ENCODE measurements at regions not wholly inside any gene's neighbourhood (a gene's known extent, or its start where the extent isn't known, plus 50 kb on each side); places are given as distances from the start of the nearest gene placed in this dataset.

DNA sequence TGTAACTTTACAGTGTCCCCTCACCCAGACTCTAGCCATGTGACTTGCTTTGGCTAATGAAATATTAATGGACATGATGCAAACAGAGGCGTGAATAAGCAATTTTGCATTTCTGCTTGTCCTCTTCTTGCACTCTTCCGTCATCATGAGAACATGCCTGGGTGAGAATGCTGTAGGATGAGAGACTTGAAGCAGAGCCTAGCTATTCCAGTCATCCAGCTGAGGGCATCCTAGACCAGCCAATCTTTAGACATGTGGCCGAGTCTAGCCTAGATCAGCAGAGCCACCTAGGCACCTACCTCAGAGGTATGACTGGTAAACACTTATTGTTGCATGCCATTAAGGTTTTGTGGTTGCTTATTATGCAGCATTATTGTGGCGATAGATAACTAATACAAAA lies 450.5 kb upstream of the AZI2 start:
- peak; percentile 6 for DNase-seq (ENCODE audit: low read depth)

DNA sequence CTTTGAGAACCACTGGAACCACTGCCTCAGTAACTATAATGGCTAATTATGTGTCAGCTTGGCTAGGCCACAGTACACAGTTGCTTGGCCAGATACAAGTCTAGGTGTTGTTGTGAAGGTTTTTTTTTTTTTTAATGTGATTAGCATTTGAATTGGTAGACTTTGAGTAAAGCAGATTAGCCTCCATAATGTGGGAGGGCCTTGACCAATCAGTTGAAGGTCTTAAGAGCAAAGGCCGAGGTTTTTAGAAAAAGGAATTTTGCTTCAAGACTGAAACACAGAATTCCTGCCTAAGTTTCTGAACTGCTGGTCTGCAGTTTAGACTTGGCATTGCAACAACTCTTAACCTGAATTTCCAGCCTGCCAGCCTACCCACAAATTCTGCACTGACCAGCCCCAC lies 451.6 kb upstream of the AZI2 start:
- no peak for DNase-seq (ENCODE audit: low read depth)

DNA sequence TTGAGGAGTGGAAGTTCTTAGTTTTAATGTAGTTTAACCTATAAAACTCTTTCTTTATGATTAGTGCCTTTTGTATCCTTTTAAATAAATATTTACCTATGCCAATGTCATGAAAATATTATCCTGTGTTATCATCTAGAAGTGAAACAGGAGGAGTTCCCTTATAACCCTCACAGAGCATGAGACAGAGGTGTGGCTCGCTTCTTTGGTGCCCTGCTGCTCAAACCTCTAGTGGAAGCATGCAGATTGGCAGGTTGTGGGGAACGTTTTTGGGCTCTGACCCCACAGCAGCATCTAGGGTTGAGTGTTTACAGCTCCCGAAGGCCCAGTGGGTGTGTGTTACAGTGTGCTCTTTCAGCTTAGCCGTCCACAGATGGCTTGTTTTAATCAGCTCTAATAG lies 459.4 kb upstream of the AZI2 start:
- no peak for DNase-seq (ENCODE audit: low read depth)

DNA sequence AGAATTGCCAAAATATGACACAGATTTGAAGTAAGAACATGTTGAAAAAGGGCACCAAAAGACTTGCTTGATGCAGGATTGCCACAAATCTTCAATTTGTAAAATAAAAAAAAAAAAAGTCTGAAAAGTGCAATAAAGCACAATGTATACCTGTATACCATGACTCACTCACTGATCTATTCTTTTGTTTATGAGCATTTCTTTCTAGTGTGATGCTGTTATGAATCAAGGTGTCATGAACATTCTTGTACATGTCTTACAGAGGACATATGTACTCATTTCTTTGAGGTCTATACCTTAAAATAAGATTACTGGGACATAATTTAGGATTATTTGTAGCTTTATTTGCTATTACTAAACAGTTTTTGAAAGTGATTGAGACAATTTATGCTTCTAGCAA lies 464.9 kb upstream of the RBMS3 start:
- DNase-seq (ENCODE audit: low read depth), result no peak

DNA sequence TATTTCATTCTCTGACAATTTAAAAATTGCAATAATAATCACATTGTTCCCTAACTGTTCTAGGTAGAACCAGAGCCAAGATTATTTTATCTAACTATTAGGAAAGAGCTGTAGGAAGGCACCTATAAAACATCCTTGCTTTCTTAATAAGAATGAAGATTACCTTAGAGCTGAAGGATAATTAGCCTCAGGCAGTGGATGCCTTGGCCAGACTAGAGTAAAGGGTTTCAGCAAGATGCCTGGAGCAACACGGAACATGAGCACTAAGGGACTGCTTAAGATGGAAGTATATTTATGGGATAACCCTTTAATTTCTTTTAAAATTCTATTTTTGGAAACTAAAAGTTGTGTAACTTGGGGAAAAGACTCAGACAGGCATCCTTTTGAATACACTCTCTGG lies 456.6 kb upstream of the RBMS3 start:
- DNase-seq (ENCODE audit: low read depth), result no peak

DNA sequence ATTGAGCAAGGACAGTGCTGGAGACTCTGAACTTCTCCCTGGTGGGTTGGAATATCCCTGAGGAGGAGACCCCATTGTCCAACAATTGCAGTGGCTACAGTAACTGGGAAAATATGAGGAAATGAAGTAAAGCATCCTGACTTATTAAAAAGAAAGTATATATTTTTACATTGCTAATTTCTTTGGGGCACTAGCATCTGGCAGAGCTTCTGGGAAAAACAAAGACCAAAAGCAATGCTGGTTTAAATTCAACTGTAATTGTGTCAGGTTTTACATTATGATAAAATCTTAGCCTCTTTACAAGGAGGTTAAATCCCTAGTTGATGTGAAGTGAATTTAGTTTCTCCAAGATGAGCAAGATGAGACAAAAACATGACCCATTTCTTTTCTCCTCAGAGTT lies 454.0 kb upstream of the RBMS3 start:
- DNase-seq (ENCODE audit: low read depth), result no peak

DNA sequence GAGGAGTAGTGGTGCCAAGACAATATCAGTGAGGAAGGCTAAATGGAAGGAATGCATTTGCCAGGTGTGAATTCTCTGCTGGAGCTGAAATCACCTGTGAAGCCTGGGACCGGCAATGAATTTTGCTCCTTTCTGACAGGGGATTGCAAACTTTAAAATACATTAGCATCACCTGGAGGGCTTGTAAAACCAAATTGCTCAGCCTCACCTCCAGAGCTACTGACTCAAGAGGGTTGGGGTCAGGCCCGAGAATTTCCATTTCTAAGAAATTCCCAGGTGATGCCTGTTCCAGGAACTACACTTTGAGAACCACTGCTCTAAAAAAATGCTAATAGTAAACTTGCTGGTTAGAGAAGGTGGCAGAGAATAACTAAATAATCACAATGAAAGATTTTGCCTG lies 445.6 kb upstream of the RBMS3 start:
- no peak for DNase-seq (ENCODE audit: low read depth)

DNA sequence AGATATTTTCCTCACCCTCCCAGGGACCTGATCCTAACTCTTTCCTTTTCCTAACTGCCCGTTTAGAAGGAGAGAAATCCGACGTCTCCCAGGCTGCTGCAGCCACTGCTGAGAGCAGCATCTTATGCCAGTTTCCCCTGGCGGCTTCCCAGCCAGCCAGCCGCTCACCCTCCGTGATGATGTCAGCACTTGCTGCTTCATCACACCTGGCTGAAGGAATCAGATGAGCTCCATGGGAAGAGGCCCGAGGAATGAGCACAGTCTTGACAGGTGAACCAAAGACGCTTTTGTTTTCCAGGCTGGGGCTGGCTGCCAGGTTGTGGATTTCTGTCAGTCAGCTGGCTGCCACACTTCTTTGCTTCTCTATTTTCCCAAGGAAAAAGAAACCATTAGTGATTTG lies 445.1 kb upstream of the RBMS3 start:
- DNase-seq (ENCODE audit: low read depth), result peak; percentile 59

DNA sequence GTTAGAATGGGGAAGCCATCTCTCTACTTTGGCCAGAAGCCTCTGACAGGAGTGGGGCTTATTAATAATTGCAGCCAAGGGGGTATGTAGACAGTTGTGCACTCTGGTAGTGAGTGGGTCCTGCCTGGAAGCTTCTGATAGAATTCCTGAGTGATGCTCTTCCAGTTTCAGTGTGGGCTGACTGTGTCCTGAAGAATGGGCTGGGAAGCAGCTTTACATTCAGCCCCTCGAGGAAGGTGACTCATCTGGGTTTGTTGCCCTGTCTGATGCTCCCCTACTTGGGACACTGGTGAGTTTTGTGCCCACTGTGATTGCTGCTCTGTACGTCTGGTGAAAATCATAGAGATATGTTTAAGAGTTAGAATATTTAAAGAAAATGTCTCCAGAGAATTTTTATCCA lies 444.7 kb upstream of the RBMS3 start:
- no peak for DNase-seq (ENCODE audit: low read depth)

DNA sequence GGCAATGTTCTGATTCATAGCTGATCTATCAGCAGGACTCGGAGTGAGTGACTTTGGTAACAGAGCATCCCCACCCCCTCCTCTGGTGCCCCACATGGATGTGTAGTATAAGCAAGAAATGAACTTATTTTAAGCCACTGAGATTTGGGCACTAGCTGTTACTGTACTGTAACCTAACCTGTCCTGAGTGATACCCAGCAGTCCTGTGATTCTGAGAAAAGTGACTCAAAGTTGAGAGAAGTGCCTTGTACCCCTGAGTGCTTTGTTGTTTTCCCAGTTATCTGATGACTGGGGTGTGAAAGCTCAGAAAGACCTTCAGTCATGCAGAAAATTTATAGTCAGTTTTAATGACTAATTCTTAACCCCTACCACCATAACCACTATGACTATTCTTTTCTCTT lies 439.9 kb upstream of the RBMS3 start:
- DNase-seq (ENCODE audit: low read depth), result no peak

DNA sequence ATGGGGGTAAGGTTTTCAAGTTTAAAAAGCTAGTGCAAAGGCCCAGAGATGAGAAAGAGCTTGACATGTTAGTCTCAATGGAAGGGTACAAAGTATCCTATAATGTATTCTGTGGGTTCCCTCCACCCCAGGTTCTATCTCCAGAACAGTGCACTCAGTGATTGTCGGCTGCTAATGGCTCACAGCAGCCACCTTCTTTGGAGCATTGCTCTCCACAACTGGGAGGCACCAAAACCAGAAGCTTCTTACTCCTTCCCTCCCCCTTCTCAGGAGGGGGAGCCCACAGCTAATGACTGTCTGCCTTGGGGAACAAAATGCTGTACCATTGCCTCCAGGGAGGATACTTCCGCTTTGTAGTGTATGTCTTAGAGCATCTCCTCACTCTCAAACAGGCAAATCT lies 439.4 kb upstream of the RBMS3 start:
- no peak for DNase-seq (ENCODE audit: low read depth)

DNA sequence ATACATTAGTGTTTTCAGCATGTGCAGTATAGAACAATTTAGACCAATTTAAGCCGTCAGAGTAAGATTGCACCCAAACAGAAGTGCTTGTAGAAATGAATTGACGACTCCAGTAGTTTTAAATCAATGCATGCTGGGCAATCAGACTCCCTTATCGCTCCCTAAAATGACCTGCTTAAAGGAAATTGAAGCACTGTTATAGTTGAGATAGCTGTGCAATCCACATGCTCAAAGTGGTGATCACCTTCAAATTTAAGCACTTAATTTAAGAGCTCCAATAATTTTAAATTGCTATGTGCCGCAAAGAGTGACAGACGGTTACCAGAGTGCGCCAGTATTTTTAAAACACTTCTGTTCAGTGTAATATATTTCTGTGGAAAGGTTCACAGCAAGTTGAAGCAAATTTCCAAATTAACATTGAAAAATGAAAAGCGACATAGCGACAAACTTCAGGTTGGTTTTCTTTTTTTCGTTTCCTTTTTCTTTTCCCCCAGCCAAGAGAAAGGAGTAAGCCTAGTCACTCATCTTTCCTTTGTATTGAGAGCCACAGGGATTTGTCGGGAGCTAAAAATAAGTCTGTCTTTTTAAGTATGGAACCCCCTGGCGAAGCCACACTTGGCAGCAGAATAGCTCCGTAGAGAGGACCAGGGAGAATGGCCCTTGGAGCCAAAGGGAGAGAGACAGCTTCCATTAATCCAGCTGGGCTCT lies 436.4 kb upstream of the RBMS3 start:
- DNase-seq (ENCODE audit: low read depth), result peak; percentile 59

DNA sequence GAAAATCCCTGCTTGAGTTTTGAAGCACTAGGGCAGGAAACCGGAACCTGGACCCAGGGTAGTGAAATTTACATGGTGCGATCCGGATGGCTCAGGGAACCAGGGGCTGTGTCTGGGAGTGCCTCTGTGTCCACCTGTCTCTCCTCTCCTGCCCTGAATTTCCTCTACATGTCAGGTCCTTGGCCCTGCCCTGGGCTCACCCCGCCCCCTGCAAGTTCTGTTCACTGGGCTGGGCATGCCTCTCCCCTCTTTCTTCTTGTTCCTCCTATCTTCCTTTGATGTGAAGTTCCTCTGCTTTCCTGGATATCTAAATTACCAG lies 435.9 kb upstream of the RBMS3 start:
- no peak for DNase-seq (ENCODE audit: low read depth)

DNA sequence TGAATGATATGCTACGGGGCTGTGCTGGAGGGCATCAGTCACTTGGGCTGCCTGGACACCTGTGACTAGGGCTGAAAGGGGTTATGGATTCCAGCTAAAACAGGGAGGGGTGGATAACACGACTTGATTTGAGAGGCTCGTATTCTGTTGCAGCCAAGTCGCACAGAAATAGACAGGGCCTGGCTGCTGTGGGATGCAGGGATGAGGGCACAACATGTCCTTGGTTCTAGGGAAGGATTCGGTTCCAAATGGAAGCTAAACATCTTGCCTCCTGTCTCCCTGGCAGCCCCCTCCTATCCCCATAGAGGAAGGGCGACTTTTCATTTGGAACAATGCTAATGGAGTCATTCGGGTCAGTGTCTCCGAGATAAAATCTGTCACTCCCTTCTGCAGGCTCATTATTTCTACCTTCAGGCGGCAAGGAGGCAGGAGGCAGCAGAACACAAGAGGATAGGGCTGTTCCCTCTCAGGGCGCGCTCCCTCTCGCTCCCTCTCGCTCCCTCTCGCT lies 433.8 kb upstream of the RBMS3 start:
- DNase-seq (ENCODE audit: low read depth), result no peak

DNA sequence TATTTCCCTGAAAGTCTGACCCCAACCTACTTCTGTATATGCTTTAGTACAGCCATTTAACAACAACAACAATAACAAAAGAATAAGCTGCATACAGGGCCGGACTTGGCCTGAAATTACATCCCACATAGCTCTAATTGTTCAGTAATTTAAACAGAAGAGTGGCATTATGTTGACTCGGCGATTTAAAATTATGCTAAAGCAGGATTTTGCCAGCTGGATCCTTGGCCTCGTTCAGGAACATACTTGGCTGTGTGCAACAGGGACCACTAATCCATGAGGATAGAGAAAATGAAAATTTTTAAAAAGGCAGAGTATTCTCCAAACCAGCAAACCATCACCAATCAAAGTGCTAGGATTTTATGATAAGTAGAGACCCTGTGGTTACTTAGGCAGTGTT lies 433.1 kb upstream of the RBMS3 start:
- no peak for DNase-seq (ENCODE audit: low read depth)

DNA sequence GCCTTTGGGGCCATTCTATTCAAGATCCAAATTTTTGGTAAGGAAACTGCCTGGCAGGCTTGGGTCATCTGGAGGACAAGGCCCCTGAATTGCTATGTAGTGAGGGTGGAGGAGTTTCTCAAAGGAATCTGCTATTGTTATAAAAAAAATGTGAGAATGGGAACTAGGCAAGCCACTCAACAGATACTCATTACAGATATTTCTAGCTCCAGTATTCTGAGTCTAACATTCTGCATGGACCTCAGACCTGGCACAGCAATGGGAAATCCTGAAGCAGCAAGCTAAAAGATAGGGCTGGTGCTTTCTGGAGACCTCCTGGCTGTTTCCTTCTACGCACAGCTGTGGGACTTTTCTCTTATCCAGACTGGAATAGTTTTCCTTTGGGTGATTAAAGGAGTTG lies 430.7 kb upstream of the RBMS3 start:
- DNase-seq (ENCODE audit: low read depth), result peak; percentile 27

DNA sequence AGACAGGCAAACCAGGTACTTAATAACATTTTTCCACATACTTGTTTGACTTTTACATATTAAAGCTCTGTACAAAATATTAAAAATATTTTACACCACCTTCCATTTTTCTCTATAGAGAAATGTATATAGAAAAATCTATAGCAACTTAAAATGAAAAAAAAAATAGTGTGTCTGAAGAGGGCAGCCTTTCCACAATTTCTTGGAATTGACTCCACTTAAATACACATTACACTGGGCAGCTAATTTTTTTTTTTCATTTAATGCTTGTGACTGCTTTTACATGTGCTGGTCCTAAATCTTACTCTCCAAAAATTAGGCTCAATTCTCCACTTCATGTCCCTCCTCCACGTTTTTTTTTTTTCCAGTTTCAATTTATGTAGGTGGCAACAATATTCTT lies 427.0 kb upstream of the RBMS3 start:
- DNase-seq (ENCODE audit: low read depth), result peak; percentile 30

DNA sequence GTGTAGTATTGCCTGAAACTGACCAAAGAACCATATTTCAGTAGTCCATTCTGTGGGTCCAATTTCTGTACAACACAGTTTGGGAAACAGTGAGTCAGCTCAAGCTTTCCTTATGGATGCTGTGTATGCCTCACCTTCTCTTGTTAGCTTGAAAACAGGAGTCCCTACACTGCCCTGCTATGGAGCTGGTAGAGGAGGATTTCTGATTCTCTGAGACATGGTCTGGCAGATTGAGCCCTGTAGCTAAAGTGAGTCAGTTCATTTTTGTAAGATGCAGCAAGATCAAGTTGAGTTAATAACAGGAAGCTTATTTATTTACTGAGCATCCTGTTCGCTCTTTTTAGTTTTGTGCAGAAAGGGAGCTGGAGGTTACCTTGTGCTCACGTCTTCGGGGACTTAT lies 424.1 kb upstream of the RBMS3 start:
- DNase-seq (ENCODE audit: low read depth), result no peak

DNA sequence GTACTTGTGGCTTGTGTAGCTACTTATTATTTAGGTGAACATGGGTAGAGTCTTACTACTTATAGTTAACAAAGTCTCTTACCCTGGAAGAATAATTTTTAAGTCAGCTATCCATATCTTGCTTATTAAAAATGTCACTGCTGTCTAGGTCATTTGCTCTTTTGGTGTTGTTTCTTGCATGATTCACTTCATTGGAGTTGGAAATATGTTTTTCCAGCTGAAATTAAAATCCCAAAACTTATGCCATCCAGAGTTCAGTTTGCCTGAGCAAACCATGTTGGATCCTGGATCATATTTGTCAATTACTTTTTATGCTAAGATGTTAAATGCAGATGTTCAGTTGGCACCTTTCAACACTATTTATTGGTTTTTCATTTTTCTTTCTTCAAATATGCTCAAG lies 421.0 kb upstream of the RBMS3 start:
- no peak for DNase-seq (ENCODE audit: low read depth)

DNA sequence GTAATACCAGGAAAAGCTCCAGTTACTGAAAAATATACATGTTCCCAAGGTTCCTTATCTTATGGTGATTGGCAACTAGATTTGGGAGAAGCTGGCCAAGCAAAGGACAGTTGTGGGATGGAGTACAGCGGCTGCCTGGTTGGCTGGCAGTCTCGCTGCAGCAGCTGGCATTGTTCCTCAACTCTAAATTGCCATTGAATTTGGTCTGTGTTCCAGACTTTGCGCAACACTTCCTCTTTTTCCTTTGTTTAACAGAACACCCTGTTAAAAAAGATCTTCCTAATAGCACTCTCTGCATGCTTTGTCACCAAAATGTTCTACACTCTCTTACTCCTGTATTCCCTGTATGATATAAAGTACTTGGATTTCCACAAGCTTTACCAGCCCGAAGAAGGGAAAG lies 420.6 kb upstream of the RBMS3 start:
- peak; percentile 78 for DNase-seq (ENCODE audit: low read depth)

DNA sequence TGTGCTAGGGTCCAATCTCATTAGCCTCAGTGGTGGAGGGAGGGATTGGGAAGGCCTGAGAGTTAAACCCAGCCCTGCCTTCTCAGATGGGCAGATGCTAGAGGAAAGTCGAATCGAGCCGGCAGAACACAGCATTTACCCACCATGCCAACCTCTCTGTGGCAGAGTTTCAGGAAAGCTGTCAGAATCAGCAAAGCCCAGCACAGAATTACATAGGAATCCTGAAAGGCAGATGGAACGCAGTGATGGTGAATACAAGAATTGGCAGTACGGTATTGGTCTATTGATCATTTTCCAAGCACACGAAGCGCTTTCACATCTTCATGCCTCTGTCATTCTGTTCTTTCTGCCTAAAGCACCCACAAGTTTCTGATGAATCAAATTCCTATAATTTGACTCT lies 417.7 kb upstream of the RBMS3 start:
- no peak for DNase-seq (ENCODE audit: low read depth)

DNA sequence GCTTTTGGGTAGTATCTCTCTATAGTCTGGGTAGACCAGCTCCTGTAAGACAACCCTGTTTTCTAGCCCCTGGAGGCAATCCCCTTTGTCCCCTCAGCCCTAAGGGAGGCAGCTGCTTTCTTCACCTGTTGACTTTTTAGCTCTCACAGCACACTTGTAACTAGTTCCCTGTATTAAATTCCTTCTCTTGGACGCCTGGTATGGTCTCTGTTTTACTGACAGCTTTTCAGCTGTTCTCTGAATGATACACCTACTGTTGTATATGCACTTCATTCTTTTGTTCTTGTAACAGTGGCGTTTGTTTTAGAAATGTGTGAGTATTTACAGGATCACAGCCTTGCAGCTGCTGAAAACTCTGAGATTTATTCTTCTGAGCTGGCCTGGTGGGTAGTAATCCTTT lies 413.0 kb upstream of the RBMS3 start:
- peak; percentile 69 for DNase-seq (ENCODE audit: low read depth)

DNA sequence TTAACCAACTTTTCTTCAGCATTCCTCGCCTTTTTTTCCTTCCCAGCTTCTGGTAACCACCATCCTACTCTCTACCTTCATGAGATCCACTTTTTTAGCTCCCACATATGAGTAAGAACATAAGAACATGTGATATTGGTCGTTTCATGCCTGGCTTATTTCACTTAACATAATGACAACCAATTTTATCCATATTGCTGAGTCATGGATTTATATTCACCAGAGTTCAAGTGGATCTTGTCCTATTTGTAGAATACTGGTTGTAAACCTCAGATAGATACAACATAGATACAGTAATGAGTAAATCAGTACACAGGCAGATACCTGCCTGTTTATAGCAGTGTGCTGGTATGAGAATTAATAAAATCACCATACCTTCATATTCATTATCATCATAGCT lies 412.0 kb upstream of the RBMS3 start:
- DNase-seq (ENCODE audit: low read depth), result no peak

DNA sequence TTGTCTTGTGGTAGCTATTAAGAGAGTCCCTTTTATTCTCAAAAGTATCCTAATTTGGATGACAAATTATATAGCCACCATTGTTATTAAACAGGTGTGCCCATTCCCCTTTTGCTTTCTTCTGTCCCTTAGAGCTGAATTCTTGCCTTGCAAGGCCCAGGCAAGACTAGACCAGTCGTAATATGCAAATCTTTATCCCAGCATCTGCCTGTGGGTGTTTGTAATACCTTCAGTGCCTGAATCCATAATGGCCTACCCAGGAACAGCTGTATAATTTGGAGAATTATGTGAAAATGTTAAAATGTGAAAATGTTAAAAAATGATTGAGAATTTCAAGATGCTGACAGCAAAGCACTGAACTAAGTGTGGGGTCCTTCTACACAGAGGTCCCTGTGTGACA lies 403.0 kb upstream of the RBMS3 start:
- DNase-seq (ENCODE audit: low read depth), result no peak
